HFFc6 (cell line): ENCODE measurements at regions not wholly inside any gene's neighbourhood (a gene's known extent, or its start where the extent isn't known, plus 50 kb on each side); places are given as distances from the start of the nearest gene placed in this dataset.

Experiments
- DNase-seq: peaks from one replicate; pipeline ENCODE4 v3.0.0-alpha.2; 2018
- H3K27ac Mint-ChIP-seq: 2 replicates; pipeline ENCODE4 v1.8.0; 2020; ENCODE audit warnings: mild to moderate bottlenecking, mixed read lengths
- H3K27me3 Mint-ChIP-seq: 2 replicates; pipeline ENCODE4 v1.8.0; 2021; ENCODE audit warnings: mild to moderate bottlenecking, moderate library complexity, mixed read lengths; ENCODE audit not compliant: insufficient read depth
- H3K36me3 Mint-ChIP-seq: 2 replicates; pipeline ENCODE4 v1.8.0; 2021; ENCODE audit warnings: low read depth, mixed read lengths
- H3K4me1 Mint-ChIP-seq: 2 replicates; pipeline ENCODE4 v1.8.0; 2020; ENCODE audit warnings: low read depth, mixed read lengths
- H3K4me3 Mint-ChIP-seq: 2 replicates; pipeline ENCODE4 v1.8.0; 2020; ENCODE audit warnings: mild to moderate bottlenecking, moderate library complexity, mixed read lengths
- H3K9me3 Mint-ChIP-seq: 2 replicates; pipeline ENCODE4 v1.8.0; 2020; ENCODE audit warnings: mild to moderate bottlenecking, mixed read lengths
- TF ChIP-seq, protein P1 (sequence below): fragments of 200-600 bp; sonication (generic); IDR thresholded peaks from 2 replicates; pipeline ENCODE4 v1.5.0; 2021; ENCODE audit warnings: antibody characterized with exemption, mild to moderate bottlenecking

- no peaks in the 10 kb centered on the region for H3K4me1 Mint-ChIP-seq
- TF ChIP-seq, protein P1, sequence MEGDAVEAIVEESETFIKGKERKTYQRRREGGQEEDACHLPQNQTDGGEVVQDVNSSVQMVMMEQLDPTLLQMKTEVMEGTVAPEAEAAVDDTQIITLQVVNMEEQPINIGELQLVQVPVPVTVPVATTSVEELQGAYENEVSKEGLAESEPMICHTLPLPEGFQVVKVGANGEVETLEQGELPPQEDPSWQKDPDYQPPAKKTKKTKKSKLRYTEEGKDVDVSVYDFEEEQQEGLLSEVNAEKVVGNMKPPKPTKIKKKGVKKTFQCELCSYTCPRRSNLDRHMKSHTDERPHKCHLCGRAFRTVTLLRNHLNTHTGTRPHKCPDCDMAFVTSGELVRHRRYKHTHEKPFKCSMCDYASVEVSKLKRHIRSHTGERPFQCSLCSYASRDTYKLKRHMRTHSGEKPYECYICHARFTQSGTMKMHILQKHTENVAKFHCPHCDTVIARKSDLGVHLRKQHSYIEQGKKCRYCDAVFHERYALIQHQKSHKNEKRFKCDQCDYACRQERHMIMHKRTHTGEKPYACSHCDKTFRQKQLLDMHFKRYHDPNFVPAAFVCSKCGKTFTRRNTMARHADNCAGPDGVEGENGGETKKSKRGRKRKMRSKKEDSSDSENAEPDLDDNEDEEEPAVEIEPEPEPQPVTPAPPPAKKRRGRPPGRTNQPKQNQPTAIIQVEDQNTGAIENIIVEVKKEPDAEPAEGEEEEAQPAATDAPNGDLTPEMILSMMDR, result no peak
- H3K4me3 Mint-ChIP-seq, result no peak overlapping the region
- peaks cover 39% of the 10 kb centered on the region for H3K9me3 Mint-ChIP-seq
- no peak for DNase-seq
- no peaks in the 10 kb centered on the region for H3K36me3 Mint-ChIP-seq
- no peaks in the 10 kb centered on the region for H3K27me3 Mint-ChIP-seq
- no peak overlapping the region for H3K27ac Mint-ChIP-seq
Measured at GRCh38 chr15:26395624-26396023, 377.2 kb downstream of the GABRB3 start.

- no peak overlapping the region for H3K27ac Mint-ChIP-seq
- no peaks in the 10 kb centered on the region for H3K36me3 Mint-ChIP-seq
- H3K4me3 Mint-ChIP-seq, result no peak overlapping the region
- no peak for DNase-seq
- H3K9me3 Mint-ChIP-seq, result peaks cover 43% of the 10 kb centered on the region
- H3K27me3 Mint-ChIP-seq, result no peaks in the 10 kb centered on the region
- TF ChIP-seq, protein P1, result no peak
- H3K4me1 Mint-ChIP-seq, result no peaks in the 10 kb centered on the region
Measured at GRCh38 chr15:26394801-26395200, 378.1 kb downstream of the GABRB3 start.

DNA sequence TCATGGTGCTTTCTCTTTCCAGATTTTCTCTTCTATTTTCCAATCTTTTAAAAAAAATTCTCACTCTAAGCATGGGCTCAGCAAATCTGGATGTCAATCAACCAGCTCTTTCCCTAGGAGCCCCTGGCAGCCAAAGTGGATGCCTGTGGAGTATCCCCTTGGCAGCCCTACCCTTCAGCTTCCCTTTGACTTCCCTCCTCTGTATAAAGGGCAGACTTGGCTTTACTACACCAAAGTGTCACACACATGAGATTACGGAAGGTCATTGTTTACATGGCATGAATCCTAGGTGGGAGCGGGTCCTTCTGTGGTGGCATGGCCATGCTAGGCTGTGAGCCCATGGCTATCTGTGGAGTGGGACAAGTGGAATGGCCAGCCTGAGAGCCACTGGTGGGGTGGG lies 379.9 kb downstream of the GABRB3 start:
- no peaks in the 10 kb centered on the region for H3K36me3 Mint-ChIP-seq
- H3K27ac Mint-ChIP-seq, result no peak overlapping the region
- H3K4me1 Mint-ChIP-seq, result no peaks in the 10 kb centered on the region
- no peaks in the 10 kb centered on the region for H3K27me3 Mint-ChIP-seq
- DNase-seq, result no peak
- peaks cover 59% of the 10 kb centered on the region for H3K9me3 Mint-ChIP-seq
- no peak overlapping the region for H3K4me3 Mint-ChIP-seq
- TF ChIP-seq, protein P1, result no peak

DNA sequence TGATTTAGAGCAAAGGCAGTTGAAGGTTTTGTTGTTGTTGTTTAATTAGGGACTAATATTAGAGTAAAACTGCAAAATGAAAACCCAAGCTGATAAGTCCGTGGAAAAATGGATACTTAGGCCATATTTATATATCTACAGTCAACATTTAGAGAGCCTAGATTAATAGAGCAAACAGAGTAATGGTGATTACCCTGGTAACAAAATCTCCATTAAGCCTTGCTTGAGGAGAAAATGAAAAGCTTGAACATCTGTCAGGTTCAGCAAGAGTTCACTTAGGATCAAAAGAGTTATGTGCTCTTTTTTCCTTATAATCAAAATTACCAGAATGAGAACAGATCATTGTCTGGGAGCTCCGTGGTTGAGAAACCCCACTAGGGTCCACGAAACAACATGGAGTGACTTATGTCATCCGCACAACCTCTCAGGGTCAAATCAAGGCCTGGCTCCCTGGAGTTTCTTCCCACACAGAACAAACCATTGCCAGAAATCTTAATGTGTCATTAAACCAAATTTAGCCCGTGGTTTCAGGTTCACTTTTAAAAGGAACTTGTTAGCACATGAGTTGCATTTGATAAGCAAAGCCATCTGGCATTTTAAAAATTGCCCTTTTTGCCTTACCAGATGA lies 381.2 kb downstream of the GABRB3 start:
- no peaks in the 10 kb centered on the region for H3K4me1 Mint-ChIP-seq
- TF ChIP-seq, protein P1, result no peak
- H3K9me3 Mint-ChIP-seq, result peaks cover 60% of the 10 kb centered on the region
- no peak for DNase-seq
- H3K27ac Mint-ChIP-seq, result no peak overlapping the region
- H3K4me3 Mint-ChIP-seq, result no peak overlapping the region
- H3K27me3 Mint-ChIP-seq, result no peaks in the 10 kb centered on the region
- H3K36me3 Mint-ChIP-seq, result no peaks in the 10 kb centered on the region

DNA sequence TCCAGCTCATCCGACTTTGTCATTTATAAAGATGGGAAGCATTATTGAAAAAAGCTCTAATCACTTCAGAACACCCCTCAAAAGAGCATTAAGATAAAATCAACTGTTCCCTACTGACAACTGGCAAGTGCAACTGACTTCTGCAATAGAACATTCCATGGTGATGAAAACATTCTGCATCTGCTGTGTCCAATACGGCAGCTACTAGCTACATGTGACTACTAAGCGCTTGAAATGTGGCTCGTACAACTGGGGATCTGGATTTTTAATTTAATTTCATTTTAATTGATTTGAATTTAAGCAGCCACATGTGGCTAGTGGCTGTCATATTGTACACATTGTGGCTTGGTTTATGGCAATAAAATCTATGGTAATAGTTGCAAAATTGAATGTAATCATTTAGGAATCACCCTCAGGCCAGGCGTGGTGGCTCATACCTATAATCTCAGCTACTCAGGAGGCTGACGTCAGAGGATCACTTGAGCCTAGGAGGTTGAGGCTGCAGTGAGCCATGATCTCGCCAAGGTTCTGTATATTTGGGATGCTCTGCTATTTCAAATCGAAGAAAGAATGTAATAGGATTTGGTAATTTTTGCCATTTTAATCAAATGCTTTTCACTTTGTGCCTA lies 390.3 kb downstream of the GABRB3 start:
- H3K36me3 Mint-ChIP-seq, result no peaks in the 10 kb centered on the region
- H3K27me3 Mint-ChIP-seq, result no peaks in the 10 kb centered on the region; the same call in 1 of the 2 replicates
- H3K9me3 Mint-ChIP-seq, result peaks cover 23% of the 10 kb centered on the region
- H3K4me3 Mint-ChIP-seq, result no peak overlapping the region
- TF ChIP-seq, protein P1, result no peak
- no peak for DNase-seq
- H3K4me1 Mint-ChIP-seq, result no peaks in the 10 kb centered on the region
- H3K27ac Mint-ChIP-seq, result no peak overlapping the region
